GM19239 (cell line): ENCODE measurements at regions not wholly inside any gene's neighbourhood (a gene's known extent, or its start where the extent isn't known, plus 50 kb on each side); places are given as distances from the start of the nearest gene placed in this dataset.

Source experiments
- DNase-seq: peaks from one replicate; pipeline ENCODE4 v3.0.0; 2011; ENCODE audit warnings: low spot score; ENCODE audit not compliant: insufficient read length
- FAIRE-seq: peaks from 2 replicates; lab custom pipeline; 2011; peaks lifted over from hg19 to GRCh38; lab: Jason Lieb, UNC

DNA sequence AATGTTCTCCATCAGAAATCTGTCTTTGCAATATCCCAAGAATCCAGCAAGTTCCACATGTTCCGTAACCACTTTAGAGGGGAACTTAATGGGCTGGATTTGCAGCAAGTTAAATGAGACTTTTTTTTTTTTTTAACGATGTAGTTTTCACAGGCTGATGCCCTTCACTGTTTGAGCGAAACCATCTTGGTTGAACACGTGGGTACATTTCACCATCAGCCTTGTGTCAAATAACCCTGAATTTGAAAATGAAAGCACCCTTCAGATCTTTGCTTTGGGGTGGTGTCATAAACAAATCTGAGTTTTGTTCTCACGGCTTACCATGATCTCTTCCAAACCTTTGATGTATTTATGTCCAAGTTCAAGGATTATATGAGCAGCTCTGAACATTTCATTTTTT is 73.7 kb upstream of the EXOC2 start:
- no peak for FAIRE-seq
- DNase-seq: peak; percentile 12

DNA sequence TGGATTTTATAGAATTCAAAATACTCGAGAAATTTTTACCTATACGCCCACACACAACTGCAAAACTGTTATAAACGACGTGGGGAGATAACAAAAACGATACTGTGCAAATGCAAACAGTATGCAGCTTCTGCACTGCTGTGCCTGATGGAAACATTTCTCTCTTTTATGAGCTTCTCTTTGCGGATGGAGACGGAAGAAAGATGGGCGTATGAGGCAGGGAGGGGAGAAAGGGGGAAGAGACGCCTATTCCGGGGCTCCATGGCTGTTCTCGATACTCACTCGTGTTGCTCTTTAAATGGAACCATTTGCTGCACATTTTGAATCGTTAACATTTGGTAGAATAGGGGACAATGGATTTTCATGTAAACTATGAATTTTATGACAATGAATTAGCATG is 69.1 kb upstream of the EXOC2 start:
- DNase-seq: no peak
- FAIRE-seq: no peak

GRCh38 chr6:760982-761955 is 68.3 kb upstream of the EXOC2 start:
- DNase-seq (no peak), FAIRE-seq (no peak)

DNA sequence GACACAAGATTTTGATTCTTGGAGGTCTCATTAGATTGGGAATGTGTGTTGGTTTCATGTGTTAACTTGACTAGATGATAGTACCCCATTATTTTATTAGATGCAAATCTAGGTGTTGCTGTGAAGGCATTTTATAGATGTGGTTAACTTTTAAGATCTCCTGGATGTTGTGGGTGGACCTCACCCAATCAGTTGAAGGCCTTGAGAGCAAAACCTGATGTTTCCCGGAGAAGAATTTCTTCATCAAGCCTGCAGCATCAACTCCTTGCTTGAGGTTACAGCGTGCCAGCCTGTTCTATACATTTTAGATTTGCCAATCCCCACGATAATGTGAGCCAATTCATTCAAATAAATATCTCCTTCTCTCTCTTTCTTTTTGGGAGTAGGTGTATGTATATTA is 66.8 kb upstream of the EXOC2 start:
- FAIRE-seq (no peak), DNase-seq (no peak)

- DNase-seq: no peak
- FAIRE-seq: no peak
Measured at GRCh38 chr6:756224-756623, 63.3 kb upstream of the EXOC2 start.

GRCh38 chr6:754202-754601 is 61.3 kb upstream of the EXOC2 start:
- DNase-seq (no peak), FAIRE-seq (no peak)

DNA sequence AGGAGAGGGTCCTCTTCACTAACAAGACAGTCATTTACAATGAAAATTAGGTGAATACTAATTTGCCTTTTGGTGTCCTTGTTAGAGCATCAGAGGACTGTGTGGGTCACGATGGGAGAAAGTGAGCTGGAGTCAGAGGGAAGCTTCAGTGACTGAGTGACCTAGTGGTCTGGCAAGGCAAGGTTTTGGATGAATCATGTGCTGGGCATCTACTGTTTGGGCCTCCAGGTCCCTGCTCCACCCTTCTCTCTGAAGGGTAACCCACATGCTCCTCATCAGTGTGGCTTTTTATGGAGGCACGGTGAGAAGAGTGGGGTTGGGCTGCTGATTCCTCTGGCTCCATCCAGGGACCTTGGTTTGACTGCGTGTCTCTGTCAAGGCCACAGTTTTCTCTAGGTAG is 60.5 kb upstream of the EXOC2 start:
- DNase-seq (no peak), FAIRE-seq (no peak)

GRCh38 chr6:752438-752837 is 59.5 kb upstream of the EXOC2 start:
- FAIRE-seq: no peak
- no peak for DNase-seq

- no peak for FAIRE-seq
- DNase-seq: no peak
Measured at GRCh38 chr6:751765-752164, 58.8 kb upstream of the EXOC2 start.

DNA sequence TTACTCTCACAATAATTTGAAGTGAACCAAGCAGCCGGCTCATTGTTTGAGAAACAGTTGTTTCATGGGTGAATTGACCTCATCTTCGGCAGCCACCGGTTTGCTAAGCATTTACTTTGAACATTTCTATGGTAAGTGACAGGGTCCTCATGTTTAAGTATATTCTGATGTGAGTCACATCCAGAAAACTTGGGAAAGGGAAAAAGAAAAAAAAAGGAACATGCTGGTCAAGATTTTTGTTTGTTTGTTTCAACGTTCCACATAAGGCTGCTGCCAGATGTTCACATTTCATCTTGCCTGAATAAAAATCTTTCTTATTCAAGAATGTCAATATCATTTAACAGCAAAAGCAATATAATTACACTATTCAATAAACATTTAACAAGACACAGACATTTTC is 55.0 kb upstream of the EXOC2 start:
- FAIRE-seq: no peak
- DNase-seq: no peak

- DNase-seq: no peak
- no peak for FAIRE-seq
Measured at GRCh38 chr6:747028-747427, 54.1 kb upstream of the EXOC2 start.

GRCh38 chr6:744666-745353 is 51.9 kb upstream of the EXOC2 start:
- no peak for FAIRE-seq
- DNase-seq: no peak

DNA sequence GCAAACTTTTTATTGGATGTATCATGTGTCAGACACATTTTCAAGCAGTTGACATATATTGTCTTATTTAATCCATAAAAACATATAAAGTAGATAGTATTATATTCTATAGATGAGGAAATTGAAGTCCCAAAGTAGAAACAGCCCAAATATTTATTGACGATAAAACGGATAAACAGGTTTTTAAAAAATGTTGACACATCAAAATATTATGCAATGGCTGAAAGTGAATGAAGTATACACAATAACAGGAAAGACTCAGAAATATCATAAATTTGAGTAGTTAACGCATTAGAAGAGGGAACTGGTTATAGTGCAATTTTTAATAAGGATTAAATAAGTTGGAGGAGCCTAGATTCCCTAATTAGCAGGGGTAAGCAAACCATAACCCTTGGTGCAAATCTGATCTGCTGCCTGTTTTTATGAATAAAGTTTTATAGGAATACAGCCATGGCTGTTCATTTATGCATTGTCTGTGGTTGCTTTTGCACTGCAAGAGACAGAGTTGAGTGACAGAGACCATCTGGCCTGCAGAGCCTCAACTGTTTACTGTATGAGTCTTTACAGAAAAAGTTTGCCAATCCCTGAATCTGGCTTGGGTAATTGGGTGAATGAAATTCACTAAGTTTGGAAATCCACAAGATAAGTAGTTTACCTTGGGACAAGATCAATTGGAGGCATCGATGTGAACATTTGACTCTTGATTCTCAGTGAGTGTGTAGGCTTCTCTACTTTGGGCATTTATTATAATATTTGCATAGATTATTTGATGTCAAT is 50.6 kb upstream of the EXOC2 start:
- FAIRE-seq: no peak
- DNase-seq: no peak
